KMS-11 (cell line): ENCODE measurements at regions not wholly inside any gene's neighbourhood (a gene's known extent, or its start where the extent isn't known, plus 50 kb on each side); places are given as distances from the start of the nearest gene placed in this dataset.

Source experiments
- H2AFZ ChIP-seq: fragments of 200-600 bp; sonication (generic); 2 replicates; pipeline ENCODE4 v1.6.1; 2016; ENCODE audit warnings: antibody characterized with exemption, mixed run types, low read depth
- H3K27ac ChIP-seq: fragments of 200-600 bp; sonication (generic); 2 replicates; pipeline ENCODE4 v1.6.1; 2016; ENCODE audit warnings: mild to moderate bottlenecking, mixed run types
- H3K27me3 ChIP-seq: fragments of 200-600 bp; sonication (generic); 2 replicates; pipeline ENCODE4 v1.6.1; 2017; ENCODE audit warnings: mild to moderate bottlenecking, low read depth, mixed run types, moderate library complexity; ENCODE audit not compliant: insufficient read depth
- H3K36me3 ChIP-seq: fragments of 200-600 bp; sonication (generic); 2 replicates; pipeline ENCODE4 v1.6.1; 2017; ENCODE audit warnings: mild to moderate bottlenecking, mixed run types; ENCODE audit not compliant: insufficient read depth
- H3K4me1 ChIP-seq: fragments of 200-600 bp; sonication (generic); 2 replicates; pipeline ENCODE4 v1.6.1; 2016; ENCODE audit warnings: mild to moderate bottlenecking, low read depth, mixed run types; ENCODE audit not compliant: poor library complexity, severe bottlenecking
- H3K4me2 ChIP-seq: fragments of 200-600 bp; sonication (generic); 2 replicates; pipeline ENCODE4 v1.7.0; 2016; ENCODE audit warnings: mild to moderate bottlenecking, mixed run types
- H3K4me3 ChIP-seq: fragments of 200-600 bp; sonication (generic); IDR thresholded peaks from 2 replicates; pipeline ENCODE4 v1.6.1; 2017; ENCODE audit warnings: low read depth, low read length, mixed read lengths; ENCODE audit not compliant: insufficient read depth
- H3K79me2 ChIP-seq: fragments of 200-600 bp; sonication (generic); 2 replicates; pipeline ENCODE4 v1.6.1; 2016; ENCODE audit warnings: low read depth, mixed run types; ENCODE audit not compliant: insufficient read depth
- H3K9ac ChIP-seq: fragments of 200-600 bp; sonication (generic); 2 replicates; pipeline ENCODE4 v1.6.1; 2016; ENCODE audit warnings: mild to moderate bottlenecking, mixed run types
- H4K20me1 ChIP-seq: fragments of 200-600 bp; sonication (generic); 2 replicates; pipeline ENCODE4 v1.6.1; 2016; ENCODE audit warnings: mild to moderate bottlenecking, mixed run types; ENCODE audit not compliant: insufficient read depth
- TF ChIP-seq, protein P1 (sequence below): fragments of 200-600 bp; sonication (generic); conservative IDR thresholded peaks from 2 replicates; pipeline ENCODE4 v1.6.1; 2017; ENCODE audit warnings: low read depth, mild to moderate bottlenecking, antibody characterized with exemption, low read length, moderate library complexity, mixed read lengths

DNA sequence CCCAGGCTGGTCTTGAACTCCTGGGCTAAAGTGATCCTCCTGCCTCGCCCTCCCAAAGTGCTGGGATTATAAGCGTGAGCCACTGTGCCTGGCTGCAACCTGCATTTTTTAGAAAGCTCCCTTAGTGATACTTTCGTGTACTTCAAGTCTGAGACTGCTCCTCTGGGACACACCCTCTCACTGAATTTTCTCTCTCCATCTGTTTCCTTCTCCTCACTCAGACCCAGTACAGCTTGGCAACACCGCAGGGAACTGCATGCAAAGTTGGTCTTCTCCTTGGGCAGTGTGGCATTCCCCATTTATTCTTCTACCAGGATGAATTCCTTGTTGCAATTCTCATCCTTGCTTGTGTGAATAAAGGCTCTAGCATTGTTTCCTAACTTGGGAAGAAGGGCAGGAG lies 175.9 kb downstream of the LPIN1 start:
- H3K4me1 ChIP-seq: no peaks in the 10 kb centered on the region
- H3K4me3 ChIP-seq: no peak overlapping the region
- H3K4me2 ChIP-seq: no peak overlapping the region
- TF ChIP-seq, protein P1, sequence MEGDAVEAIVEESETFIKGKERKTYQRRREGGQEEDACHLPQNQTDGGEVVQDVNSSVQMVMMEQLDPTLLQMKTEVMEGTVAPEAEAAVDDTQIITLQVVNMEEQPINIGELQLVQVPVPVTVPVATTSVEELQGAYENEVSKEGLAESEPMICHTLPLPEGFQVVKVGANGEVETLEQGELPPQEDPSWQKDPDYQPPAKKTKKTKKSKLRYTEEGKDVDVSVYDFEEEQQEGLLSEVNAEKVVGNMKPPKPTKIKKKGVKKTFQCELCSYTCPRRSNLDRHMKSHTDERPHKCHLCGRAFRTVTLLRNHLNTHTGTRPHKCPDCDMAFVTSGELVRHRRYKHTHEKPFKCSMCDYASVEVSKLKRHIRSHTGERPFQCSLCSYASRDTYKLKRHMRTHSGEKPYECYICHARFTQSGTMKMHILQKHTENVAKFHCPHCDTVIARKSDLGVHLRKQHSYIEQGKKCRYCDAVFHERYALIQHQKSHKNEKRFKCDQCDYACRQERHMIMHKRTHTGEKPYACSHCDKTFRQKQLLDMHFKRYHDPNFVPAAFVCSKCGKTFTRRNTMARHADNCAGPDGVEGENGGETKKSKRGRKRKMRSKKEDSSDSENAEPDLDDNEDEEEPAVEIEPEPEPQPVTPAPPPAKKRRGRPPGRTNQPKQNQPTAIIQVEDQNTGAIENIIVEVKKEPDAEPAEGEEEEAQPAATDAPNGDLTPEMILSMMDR: no peak
- H3K9ac ChIP-seq: no peak overlapping the region
- H3K79me2 ChIP-seq: no peaks in the 10 kb centered on the region
- no peak overlapping the region for H3K27ac ChIP-seq
- no peak overlapping the region for H2AFZ ChIP-seq
- H4K20me1 ChIP-seq: no peaks in the 10 kb centered on the region
- no peaks in the 10 kb centered on the region for H3K36me3 ChIP-seq
- no peaks in the 10 kb centered on the region for H3K27me3 ChIP-seq

DNA sequence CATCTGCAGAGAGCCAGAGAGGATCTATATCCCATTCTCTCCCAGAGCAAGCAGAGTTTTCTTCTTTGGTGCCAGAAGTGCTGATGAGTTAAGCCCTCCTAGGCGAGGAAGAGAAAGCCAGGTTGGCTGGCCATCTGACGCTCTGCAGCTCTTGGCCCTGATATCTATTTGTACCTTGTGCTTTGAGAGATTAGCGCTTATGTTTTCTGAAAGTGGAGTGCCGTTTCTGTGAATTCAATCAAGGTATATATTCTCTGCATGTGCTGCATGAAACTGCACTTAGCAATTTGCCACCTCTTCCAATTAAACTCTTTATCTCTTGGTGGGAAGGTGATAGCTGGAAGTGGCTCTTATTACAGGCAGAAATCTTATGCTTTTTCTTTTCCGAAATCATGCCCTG lies 177.5 kb downstream of the LPIN1 start:
- H3K4me2 ChIP-seq: no peak overlapping the region
- no peak overlapping the region for H2AFZ ChIP-seq
- no peaks in the 10 kb centered on the region for H3K27me3 ChIP-seq
- H3K27ac ChIP-seq: no peak overlapping the region
- no peak overlapping the region for H3K9ac ChIP-seq
- TF ChIP-seq, protein P1: no peak
- H3K79me2 ChIP-seq: no peaks in the 10 kb centered on the region
- no peak overlapping the region for H3K4me3 ChIP-seq
- H3K4me1 ChIP-seq: no peaks in the 10 kb centered on the region
- no peaks in the 10 kb centered on the region for H3K36me3 ChIP-seq
- no peaks in the 10 kb centered on the region for H4K20me1 ChIP-seq

DNA sequence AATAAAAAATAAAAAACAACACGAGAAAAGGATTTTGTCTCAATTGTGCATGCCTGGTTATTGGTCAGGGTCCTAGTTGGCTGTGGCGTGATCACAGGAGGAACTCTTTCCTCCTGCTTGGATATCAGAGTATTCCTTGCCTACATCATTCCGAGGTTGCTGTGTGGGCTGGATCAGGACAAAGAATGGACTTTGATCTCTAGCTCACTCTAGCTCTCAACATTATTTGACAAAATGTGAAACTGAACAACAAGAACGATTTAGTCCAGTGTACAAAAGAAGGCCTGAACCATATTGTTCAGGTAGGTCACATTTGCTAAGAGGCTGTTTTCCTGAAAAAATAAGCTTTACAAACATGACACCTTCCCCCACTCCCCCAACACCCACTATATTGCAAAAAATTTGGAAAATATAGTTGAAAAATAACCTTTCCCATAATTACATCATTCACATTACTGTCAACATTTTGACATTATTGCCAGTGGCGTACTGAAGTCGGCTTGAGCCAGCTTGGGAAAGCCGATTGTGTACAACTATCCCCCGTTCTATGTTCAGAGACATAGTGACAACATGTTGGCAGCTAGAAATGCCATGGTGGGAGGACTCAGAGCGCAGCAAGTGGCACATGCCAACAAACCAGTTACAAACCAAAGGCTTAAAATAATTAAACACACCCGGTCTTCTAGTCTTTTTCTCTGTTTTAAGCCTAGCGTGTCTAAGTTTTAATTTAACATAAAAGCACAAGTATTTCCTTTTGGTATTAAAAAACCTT lies 179.0 kb downstream of the LPIN1 start:
- Histone ChIP-seq H3K9ac (no peak overlapping the region), H3K27me3 (no peaks in the 10 kb centered on the region), H3K36me3 (no peaks in the 10 kb centered on the region), H2AFZ (no peak overlapping the region), H4K20me1 (no peaks in the 10 kb centered on the region), H3K4me2 (no peak overlapping the region), H3K4me3 (no peak overlapping the region), H3K27ac (no peak overlapping the region), H3K79me2 (no peaks in the 10 kb centered on the region), H3K4me1 (no peaks in the 10 kb centered on the region)
- TF ChIP-seq, protein P1: no peak

DNA sequence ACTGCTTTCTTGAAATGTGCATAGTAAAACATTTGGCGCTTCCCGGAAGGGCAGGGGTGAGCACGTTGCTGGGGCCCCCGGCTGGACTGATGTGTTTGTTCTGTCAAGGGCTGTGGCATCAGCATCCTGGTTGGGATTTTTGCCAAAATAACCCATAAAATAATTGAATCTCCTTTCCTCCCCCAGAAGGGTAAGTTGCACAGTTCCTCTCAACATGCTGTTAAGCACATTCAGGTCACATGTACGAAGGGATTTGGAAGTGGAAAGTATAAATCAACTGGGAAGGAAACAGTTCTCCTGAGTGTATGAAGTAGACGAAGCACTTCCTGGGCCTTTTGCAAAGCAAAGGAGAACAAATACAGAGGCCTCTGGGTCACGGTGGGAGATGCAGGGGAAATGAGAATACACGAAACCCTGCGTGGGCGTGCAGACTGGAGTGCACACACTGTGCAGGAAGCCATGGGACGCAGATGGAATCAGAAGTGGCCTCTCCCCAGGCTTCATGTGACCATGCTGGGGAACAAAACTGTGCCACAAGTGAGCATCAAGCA lies 183.9 kb downstream of the LPIN1 start:
- no peaks in the 10 kb centered on the region for H3K79me2 ChIP-seq
- TF ChIP-seq, protein P1: no peak
- no peak overlapping the region for H3K4me2 ChIP-seq
- no peak overlapping the region for H3K27ac ChIP-seq
- H4K20me1 ChIP-seq: no peaks in the 10 kb centered on the region
- H3K9ac ChIP-seq: no peak overlapping the region
- H3K4me1 ChIP-seq: no peaks in the 10 kb centered on the region
- no peak overlapping the region for H3K4me3 ChIP-seq
- H2AFZ ChIP-seq: no peak overlapping the region
- no peaks in the 10 kb centered on the region for H3K27me3 ChIP-seq
- H3K36me3 ChIP-seq: no peaks in the 10 kb centered on the region
